ENCODE measurements at regions not wholly inside any gene's neighbourhood (a gene's known extent, or its start where the extent isn't known, plus 50 kb on each side); places are given as distances from the start of the nearest gene placed in this dataset.

GRCh38 chr2:220417503-220417902 lies 790.1 kb downstream of the SLC4A3 start:
- H3K27ac ChIP-seq (ENCODE audit: low read depth, low read length) = no peak overlapping the region
- no peak for TF ChIP-seq CTCF (IDR thresholded peaks at IDR 0.05; ENCODE audit: extremely low read depth, low read depth, low read length)
- no peaks in the 10 kb centered on the region for H4K20me1 ChIP-seq (ENCODE audit: insufficient read depth, low read length)
- H2AFZ ChIP-seq (ENCODE audit: low read length) = no peak overlapping the region
- H3K4me1 ChIP-seq (ENCODE audit: insufficient read depth, low read length) = no peaks in the 10 kb centered on the region
- no peaks in the 10 kb centered on the region for H3K9me3 ChIP-seq (ENCODE audit: low read depth, low read length)
- H3K4me3 ChIP-seq (ENCODE audit: insufficient read depth, low read length) = no peak overlapping the region
- no peaks in the 10 kb centered on the region for H3K79me2 ChIP-seq (ENCODE audit: insufficient read depth, low read length)
- H3K4me2 ChIP-seq (ENCODE audit: insufficient read depth, low read length) = no peak overlapping the region
- no peaks in the 10 kb centered on the region for H3K36me3 ChIP-seq (ENCODE audit: insufficient read depth, low read length)
- DNase-seq (ENCODE audit: insufficient read length, low spot score, missing footprints) = no peak
- no peaks in the 10 kb centered on the region for H3K27me3 ChIP-seq (ENCODE audit: insufficient read depth, low read length)

- H3K36me3 ChIP-seq (ENCODE audit: insufficient read depth, low read length) = no peaks in the 10 kb centered on the region
- H2AFZ ChIP-seq (ENCODE audit: low read length) = no peak overlapping the region
- no peak overlapping the region for H3K4me2 ChIP-seq (ENCODE audit: insufficient read depth, low read length)
- DNase-seq (ENCODE audit: insufficient read length, low spot score, missing footprints) = no peak
- no peaks in the 10 kb centered on the region for H3K27me3 ChIP-seq (ENCODE audit: insufficient read depth, low read length)
- no peaks in the 10 kb centered on the region for H3K9me3 ChIP-seq (ENCODE audit: low read depth, low read length)
- no peaks in the 10 kb centered on the region for H4K20me1 ChIP-seq (ENCODE audit: insufficient read depth, low read length)
- no peak for TF ChIP-seq CTCF (IDR thresholded peaks at IDR 0.05; ENCODE audit: extremely low read depth, low read depth, low read length)
- H3K27ac ChIP-seq (ENCODE audit: low read depth, low read length) = no peak overlapping the region
- no peaks in the 10 kb centered on the region for H3K4me1 ChIP-seq (ENCODE audit: insufficient read depth, low read length)
- H3K79me2 ChIP-seq (ENCODE audit: insufficient read depth, low read length) = no peaks in the 10 kb centered on the region
- no peak overlapping the region for H3K4me3 ChIP-seq (ENCODE audit: insufficient read depth, low read length)
Observed at GRCh38 chr2:220419647-220420046, 792.2 kb downstream of the SLC4A3 start.

- Histone ChIP-seq H3K79me2 (ENCODE audit: insufficient read depth, low read length) (no peaks in the 10 kb centered on the region), H3K36me3 (ENCODE audit: insufficient read depth, low read length) (no peaks in the 10 kb centered on the region), H3K4me1 (ENCODE audit: insufficient read depth, low read length) (no peaks in the 10 kb centered on the region), H3K27ac (ENCODE audit: low read depth, low read length) (no peak overlapping the region), H2AFZ (ENCODE audit: low read length) (no peak overlapping the region), H3K4me3 (ENCODE audit: insufficient read depth, low read length) (no peak overlapping the region), H4K20me1 (ENCODE audit: insufficient read depth, low read length) (no peaks in the 10 kb centered on the region), H3K9me3 (ENCODE audit: low read depth, low read length) (no peaks in the 10 kb centered on the region), H3K27me3 (ENCODE audit: insufficient read depth, low read length) (no peaks in the 10 kb centered on the region), H3K4me2 (ENCODE audit: insufficient read depth, low read length) (no peak overlapping the region)
- no peak for TF ChIP-seq CTCF (IDR thresholded peaks at IDR 0.05; ENCODE audit: extremely low read depth, low read depth, low read length)
- DNase-seq (ENCODE audit: insufficient read length, low spot score, missing footprints) = no peak
Observed at GRCh38 chr2:220420820-220421219, 793.4 kb downstream of the SLC4A3 start.

GRCh38 chr2:220422676-220423075 lies 795.2 kb downstream of the SLC4A3 start:
- H3K27ac ChIP-seq (ENCODE audit: low read depth, low read length) = no peak overlapping the region
- H3K9me3 ChIP-seq (ENCODE audit: low read depth, low read length) = no peaks in the 10 kb centered on the region
- DNase-seq (ENCODE audit: insufficient read length, low spot score, missing footprints) = no peak
- no peaks in the 10 kb centered on the region for H4K20me1 ChIP-seq (ENCODE audit: insufficient read depth, low read length)
- H3K79me2 ChIP-seq (ENCODE audit: insufficient read depth, low read length) = no peaks in the 10 kb centered on the region
- H3K4me1 ChIP-seq (ENCODE audit: insufficient read depth, low read length) = no peaks in the 10 kb centered on the region
- TF ChIP-seq CTCF (IDR thresholded peaks at IDR 0.05; ENCODE audit: extremely low read depth, low read depth, low read length) = no peak
- H3K36me3 ChIP-seq (ENCODE audit: insufficient read depth, low read length) = no peaks in the 10 kb centered on the region
- H3K27me3 ChIP-seq (ENCODE audit: insufficient read depth, low read length) = no peaks in the 10 kb centered on the region
- H3K4me3 ChIP-seq (ENCODE audit: insufficient read depth, low read length) = no peak overlapping the region
- no peak overlapping the region for H2AFZ ChIP-seq (ENCODE audit: low read length)
- H3K4me2 ChIP-seq (ENCODE audit: insufficient read depth, low read length) = no peak overlapping the region
